IMR-90 (cell line): ENCODE measurements at regions not wholly inside any gene's neighbourhood (a gene's known extent, or its start where the extent isn't known, plus 50 kb on each side); places are given as distances from the start of the nearest gene placed in this dataset.

ENCODE experiments used
- ATAC-seq: fragments of 200-7000 bp; cut with Tn5 transposase; 2 replicates; pipeline ENCODE4 v1.9.1; 2020; ENCODE audit warnings: low read depth, mild to moderate bottlenecking, moderate library complexity
- BruUV-seq: library from RNA; stranded (reverse); fragments of 400-500 nt; replicated peaks from 2 replicates; lab custom pipeline; 2021; lab: Mats Ljungman, UMichigan
- CTCF ChIA-PET: fragments of 300-600 bp; formaldehyde crosslinking; extraction: SDS; loops from one replicate; lab custom pipeline; 2021; ENCODE audit warnings: antibody characterized with exemption; lab: Yijun Ruan, JAX
- POLR2A ChIA-PET: fragments of 300-600 bp; sonication (Branson Sonifier 250); formaldehyde crosslinking; loops from one replicate; lab custom pipeline; 2022; ENCODE audit warnings: antibody characterized with exemption; ENCODE audit not compliant: unreplicated experiment; lab: Charles Lee
- DNase-seq: peaks from one replicate; pipeline ENCODE4 v3.0.0; 2013
- H2AFZ ChIP-seq: replicated peaks from 2 replicates; pipeline ENCODE3; 2013; ENCODE audit warnings: low read length, mild to moderate bottlenecking; ENCODE audit not compliant: poor library complexity
- H2AK5ac ChIP-seq: 2 replicates; pipeline ENCODE4 v1.6.1; 2013; ENCODE audit warnings: low read depth, low read length, inconsistent platforms
- H2AK9ac ChIP-seq: replicated peaks from 2 replicates; pipeline ENCODE3; 2013; ENCODE audit warnings: mild to moderate bottlenecking, low read depth, low read length, moderate library complexity; ENCODE audit not compliant: poor library complexity
- H2BK120ac ChIP-seq: 2 replicates; pipeline ENCODE4 v1.6.1; 2013; ENCODE audit warnings: low read depth, low read length, inconsistent platforms
- H2BK15ac ChIP-seq: 3 replicates; pipeline ENCODE4 v1.6.1; 2013; ENCODE audit warnings: low read depth, low read length, inconsistent platforms
- H2BK20ac ChIP-seq: 2 replicates; pipeline ENCODE4 v1.6.1; 2013; ENCODE audit warnings: low read depth, mild to moderate bottlenecking, inconsistent platforms, low read length, moderate library complexity
- H2BK5ac ChIP-seq: 2 replicates; pipeline ENCODE4 v1.6.1; 2013; ENCODE audit warnings: mild to moderate bottlenecking, low read depth, low read length, inconsistent platforms; ENCODE audit not compliant: poor library complexity, severe bottlenecking
- H3K14ac ChIP-seq: replicated peaks from 2 replicates; pipeline ENCODE4 v1.6.1; 2013; ENCODE audit warnings: low read depth, low read length, inconsistent platforms
- H3K18ac ChIP-seq: 2 replicates; pipeline ENCODE4 v1.6.1; 2013; ENCODE audit warnings: low read depth, low read length, control low read depth
- H3K23ac ChIP-seq: 2 replicates; pipeline ENCODE4 v1.6.1; 2013; ENCODE audit warnings: low read depth, low read length, inconsistent platforms
- H3K27ac ChIP-seq: 2 replicates; pipeline ENCODE4 v1.5.1; 2013; ENCODE audit warnings: mild to moderate bottlenecking, control low read depth, low read length; ENCODE audit not compliant: insufficient read depth
- H3K27me3 ChIP-seq: 2 replicates; pipeline ENCODE4 v1.6.1; 2013; ENCODE audit warnings: low read length; ENCODE audit not compliant: control insufficient read depth, insufficient read depth
- H3K36me3 ChIP-seq: 2 replicates; pipeline ENCODE4 v1.6.1; 2013; ENCODE audit warnings: low read length, mixed read lengths; ENCODE audit not compliant: control insufficient read depth, insufficient read depth
- H3K4ac ChIP-seq: 2 replicates; pipeline ENCODE4 v1.6.1; 2013; ENCODE audit warnings: low read depth, low read length, inconsistent platforms
- H3K4me1 ChIP-seq: 2 replicates; pipeline ENCODE4 v1.6.1; 2013; ENCODE audit warnings: low read length, mixed read lengths; ENCODE audit not compliant: control insufficient read depth, insufficient read depth
- H3K4me2 ChIP-seq: 2 replicates; pipeline ENCODE4 v1.6.1; 2013; ENCODE audit warnings: low read depth, mild to moderate bottlenecking, control low read depth, low read length, moderate library complexity
- H3K4me3 ChIP-seq: 2 replicates; pipeline ENCODE4 v1.5.1; 2013; ENCODE audit warnings: low read depth, mild to moderate bottlenecking, control low read depth, low read length, moderate library complexity; ENCODE audit not compliant: insufficient read depth
- H3K56ac ChIP-seq: 2 replicates; pipeline ENCODE4 v1.6.1; 2013; ENCODE audit warnings: low read length, inconsistent platforms; ENCODE audit not compliant: insufficient read depth; ENCODE audit errors: extremely low read depth
- H3K79me1 ChIP-seq, 2 experiments: 2 replicates each; pipeline ENCODE4 v1.6.1; 2013; ENCODE audit warnings: low read length in 2 of 2, inconsistent platforms in 1 of 2, low read depth in 1 of 2
- H3K9ac ChIP-seq: 2 replicates; pipeline ENCODE4 v1.6.1; 2013; ENCODE audit warnings: low read depth, low read length, control low read depth
- H3K9me1 ChIP-seq: 2 replicates; pipeline ENCODE4 v1.6.1; 2013; ENCODE audit warnings: low read length, inconsistent platforms; ENCODE audit not compliant: insufficient read depth
- H3K9me3 ChIP-seq: 2 replicates; pipeline ENCODE4 v1.6.1; 2013; ENCODE audit warnings: low read length; ENCODE audit not compliant: control insufficient read depth, insufficient read depth
- H4K20me1 ChIP-seq: 2 replicates; pipeline ENCODE4 v1.6.1; 2013; ENCODE audit warnings: low read length, inconsistent platforms; ENCODE audit not compliant: insufficient read depth
- H4K5ac ChIP-seq: 2 replicates; pipeline ENCODE4 v1.6.1; 2013; ENCODE audit warnings: mild to moderate bottlenecking, low read depth, low read length, control low read depth
- H4K8ac ChIP-seq, 2 experiments: 2 replicates each; pipeline ENCODE4 v1.6.1; 2013; ENCODE audit warnings: low read depth in 2 of 2, low read length in 2 of 2, control low read depth in 1 of 2, inconsistent platforms in 1 of 2
- H4K91ac ChIP-seq: 2 replicates; pipeline ENCODE4 v1.6.1; 2013; ENCODE audit warnings: low read depth, low read length, inconsistent platforms; ENCODE audit not compliant: insufficient read depth
- BHLHE40 ChIP-seq: fragments of 150-350 bp; IDR thresholded peaks from 2 replicates; pipeline ENCODE4 v1.6.1; 2016; ENCODE audit warnings: mild to moderate bottlenecking, low read depth, low read length
- CEBPB ChIP-seq: IDR thresholded peaks from 2 replicates; pipeline ENCODE4 v1.6.1; 2012; ENCODE audit warnings: low read depth, low read length, improper control_type of control experiment
- CTCF ChIP-seq: conservative IDR thresholded peaks from 2 replicates; pipeline ENCODE4 v1.5.1; 2012; ENCODE audit warnings: mild to moderate bottlenecking, low read depth, low read length, improper control_type of control experiment
- FOS ChIP-seq: fragments of 150-350 bp; IDR thresholded peaks from 2 replicates; pipeline ENCODE4 v1.6.1; 2016; ENCODE audit warnings: low read depth, low read length
- MAFK ChIP-seq: IDR thresholded peaks from 2 replicates; pipeline ENCODE4 v1.6.1; 2012; ENCODE audit warnings: low read depth, low read length, improper control_type of control experiment
- MXI1 ChIP-seq: IDR thresholded peaks from 2 replicates; pipeline ENCODE4 v1.6.1; 2012; ENCODE audit warnings: low read depth, mild to moderate bottlenecking, low read length, moderate library complexity, borderline replicate concordance
- POLR2A ChIP-seq: IDR thresholded peaks from 2 replicates; pipeline ENCODE4 v1.6.1; 2012; ENCODE audit warnings: mild to moderate bottlenecking, low read depth, low read length
- RAD21 ChIP-seq: IDR thresholded peaks from 2 replicates; pipeline ENCODE4 v1.6.1; 2012; ENCODE audit warnings: low read length, improper control_type of control experiment
- WGBS, 2 experiments: methylation state at CpG; one replicate each; pipeline versions ENCODE4 v1.1.5 to v1.1.7; 2013; ENCODE audit warnings: missing lambda C conversion rate in 2 of 2; ENCODE audit not compliant: insufficient read length in 1 of 2; ENCODE audit errors: extremely low coverage in 2 of 2; 5-methylcytosine and 5-hydroxymethylcytosine counted together
- dilution Hi-C: fragments of 300-500 bp; cut with HindIII; formaldehyde crosslinking; loops from one replicate; pipeline ENCODE4 v1.14.3; 2018; ENCODE audit warnings: low sequenced_read_pairs; ENCODE audit not compliant: unreplicated experiment
- in situ Hi-C: fragments of 300-500 bp; cut with MboI; formaldehyde crosslinking; loops from 3 replicates; pipeline ENCODE4 v1.14.3; 2019; ENCODE audit warnings: low sequenced_read_pairs, inconsistent platforms, mixed read lengths
- intact Hi-C: fragments of 100-400 bp; cut with micrococcal nuclease; formaldehyde crosslinking; loops from 2 replicates; pipeline ENCODE4 v1.10.0; 2022

- no peak overlapping the region for H3K18ac ChIP-seq
- no peak overlapping the region for H3K4ac ChIP-seq
- H2AK5ac ChIP-seq: no peak overlapping the region
- DNase-seq: no peak
- no peak overlapping the region for H2AFZ ChIP-seq
- intact Hi-C loops (no loop called here), dilution Hi-C loops (no loop called here), in situ Hi-C loops (no loop called here)
- H3K23ac ChIP-seq: no peak overlapping the region
- no peaks in the 10 kb centered on the region for H4K20me1 ChIP-seq
- no peaks in the 10 kb centered on the region for H3K79me1 ChIP-seq
- no peak overlapping the region for H2BK5ac ChIP-seq
- H3K56ac ChIP-seq: no peak overlapping the region
- H3K9ac ChIP-seq: no peak overlapping the region
- no peak overlapping the region for H4K5ac ChIP-seq
- no peaks in the 10 kb centered on the region for H3K9me1 ChIP-seq
- H3K27ac ChIP-seq: no peak overlapping the region
- H3K36me3 ChIP-seq: no peaks in the 10 kb centered on the region
- H2BK15ac ChIP-seq: no peak overlapping the region
- no peaks in the 10 kb centered on the region for H3K4me1 ChIP-seq
- no peak overlapping the region for H2BK20ac ChIP-seq
- H3K9me3 ChIP-seq: peaks cover 6% of the 10 kb centered on the region; the same call in 1 of the 2 replicates
- no peak overlapping the region for H3K4me3 ChIP-seq
- no TSS peak for BruUV-seq
- H2AK9ac ChIP-seq: no peak overlapping the region
- no peak for ATAC-seq
- CTCF ChIA-PET: no interaction called here
- POLR2A ChIA-PET: no interaction called here
- no peak overlapping the region for H4K91ac ChIP-seq
- H3K27me3 ChIP-seq: no peaks in the 10 kb centered on the region
- TF ChIP-seq FOS (no peak), MXI1 (no peak), POLR2A (no peak), RAD21 (no peak), BHLHE40 (no peak), CEBPB (no peak), CTCF (no peak), MAFK (no peak)
- H2BK120ac ChIP-seq: no peak overlapping the region
- H3K4me2 ChIP-seq: no peak overlapping the region
- WGBS, 2 experiments: 14% methylated on average over 1 of the region's 5 CpGs; no CpG with 5 or more reads in 1 of the 2 experiments
- H4K8ac ChIP-seq: no peak overlapping the region
- H3K14ac ChIP-seq: no peak overlapping the region
Measured at GRCh38 chr16:62882552-62883221, 846.4 kb upstream of the CDH8 start.
